ENCODE measurements at regions not wholly inside any gene's neighbourhood (a gene's known extent, or its start where the extent isn't known, plus 50 kb on each side); places are given as distances from the start of the nearest gene placed in this dataset.
"Not testable (repeated sequence)": the region's sequence is repeated elsewhere in the genome, so short reads cannot be mapped to it uniquely, and the experiment has no call there.

GRCh38 chr13:90891329-90891728, 456.2 kb upstream of the MIR17HG start:
- Mint-ChIP-seq H3K4me3 (no peak overlapping the region), H3K4me1 (no peaks in the 10 kb centered on the region), H3K36me3 (no peaks in the 10 kb centered on the region), H3K9me3 (no peaks in the 10 kb centered on the region), H3K27me3 (ENCODE audit: low read depth) (no peaks in the 10 kb centered on the region), H3K27ac (no peak overlapping the region)
- TF ChIP-seq ESRRA (CRISPR knock-in tag; IDR thresholded peaks at IDR 0.05; ENCODE audit: borderline replicate concordance) (no peak), EMX1 (CRISPR knock-in tag; IDR thresholded peaks at IDR 0.05) (no peak), SP1 (CRISPR knock-in tag; conservative IDR thresholded peaks at IDR 0.05) (no peak), ZNF532 (CRISPR knock-in tag; IDR thresholded peaks at IDR 0.05; ENCODE audit: borderline replicate concordance) (no peak), ETV6 (CRISPR knock-in tag; IDR thresholded peaks at IDR 0.05) (no peak), ELF4 (CRISPR knock-in tag; IDR thresholded peaks at IDR 0.05; ENCODE audit: low read depth) (no peak), USF1 (CRISPR knock-in tag; IDR thresholded peaks at IDR 0.05) (no peak), PRRX2 (CRISPR knock-in tag; IDR thresholded peaks at IDR 0.05) (no peak), FOXP1 (CRISPR knock-in tag; IDR thresholded peaks at IDR 0.05; ENCODE audit: borderline replicate concordance) (no peak), CREM (CRISPR knock-in tag; IDR thresholded peaks at IDR 0.05) (no peak)
- POLR2A ChIA-PET, result no interaction called here
- CTCF ChIA-PET, result no interaction called here
- no peak for DNase-seq (ENCODE audit: low spot score)
- no peak for ATAC-seq

GRCh38 chr13:90893199-90893598, 454.3 kb upstream of the MIR17HG start:
- H3K36me3 Mint-ChIP-seq; POLR2A ChIA-PET; DNase-seq (ENCODE audit: low spot score); H3K27ac Mint-ChIP-seq; H3K9me3 Mint-ChIP-seq; H3K4me1 Mint-ChIP-seq; H3K4me3 Mint-ChIP-seq; H3K27me3 Mint-ChIP-seq (ENCODE audit: low read depth); ATAC-seq: not testable (repeated sequence)
- CTCF ChIA-PET, result interaction anchor here (1.0 kb wide), 1 partner anchor 75 kb away, joined by 3 read pairs; no protein-coding TSS in a partner anchor

GRCh38 chr13:90896002-90896401, 451.5 kb upstream of the MIR17HG start:
- Mint-ChIP-seq H3K27me3 (ENCODE audit: low read depth) (no peaks in the 10 kb centered on the region), H3K4me1 (no peaks in the 10 kb centered on the region), H3K9me3 (no peaks in the 10 kb centered on the region), H3K4me3 (no peak overlapping the region), H3K36me3 (no peaks in the 10 kb centered on the region), H3K27ac (no peak overlapping the region)
- ATAC-seq (no peak), DNase-seq (ENCODE audit: low spot score) (no peak)
- POLR2A ChIA-PET, result interaction anchor here (0.6 kb wide), 1 partner anchor 240 kb away, joined by 5 read pairs; no protein-coding TSS in a partner anchor
- no peak for TF ChIP-seq AR (CRISPR knock-in tag; IDR thresholded peaks at IDR 0.05)
- no peak for TF ChIP-seq ATF3 (CRISPR knock-in tag; conservative IDR thresholded peaks at IDR 0.05)
- no peak for TF ChIP-seq ZBTB21 (CRISPR knock-in tag; IDR thresholded peaks at IDR 0.05; ENCODE audit: borderline replicate concordance)
- no peak for TF ChIP-seq KAT7 (CRISPR knock-in tag; IDR thresholded peaks at IDR 0.05; ENCODE audit: borderline replicate concordance)
- TF ChIP-seq MLX (CRISPR knock-in tag; IDR thresholded peaks at IDR 0.05), result no peak
- TF ChIP-seq ARID4B (CRISPR knock-in tag; IDR thresholded peaks at IDR 0.05; ENCODE audit: borderline replicate concordance), result no peak
- TF ChIP-seq TP53 (CRISPR knock-in tag; IDR thresholded peaks at IDR 0.05), result no peak
- CTCF ChIA-PET, result no interaction called here
